T-helper 2 cell treated with Interferon-gamma antibody and Interleukin-4, amounts not matched to agents 5 μg/mL and 100 μg/mL, for 36 hours (primary cell): ENCODE measurements at regions not wholly inside any gene's neighbourhood (a gene's known extent, or its start where the extent isn't known, plus 50 kb on each side); places are given as distances from the start of the nearest gene placed in this dataset.

Experiments used
- DNase-seq: peaks from one replicate; pipeline ENCODE4 v3.0.0; 2021; ENCODE audit warnings: low spot score
- H3K27ac Mint-ChIP-seq: one replicate; pipeline ENCODE4 v1.8.0; 2021; ENCODE audit warnings: mild to moderate bottlenecking, mixed read lengths
- H3K27me3 Mint-ChIP-seq: one replicate; pipeline ENCODE4 v1.8.0; 2021; ENCODE audit warnings: low read depth, mixed read lengths
- H3K36me3 Mint-ChIP-seq: one replicate; pipeline ENCODE4 v1.8.0; 2021; ENCODE audit warnings: low read depth, mixed read lengths
- H3K4me1 Mint-ChIP-seq: one replicate; pipeline ENCODE4 v1.8.0; 2021; ENCODE audit warnings: low read depth, mixed read lengths
- H3K4me3 Mint-ChIP-seq: one replicate; pipeline ENCODE4 v1.8.0; 2022; ENCODE audit warnings: mild to moderate bottlenecking, moderate library complexity, mixed read lengths
- H3K9me3 Mint-ChIP-seq: one replicate; pipeline ENCODE4 v1.8.0; 2021; ENCODE audit warnings: mixed read lengths

GRCh38 chr18:22113144-22113844, 56.1 kb upstream of the GATA6 start:
- no peak for DNase-seq
- Mint-ChIP-seq H3K36me3 (no peaks in the 10 kb centered on the region), H3K27ac (no peak overlapping the region), H3K9me3 (no peaks in the 10 kb centered on the region), H3K4me3 (no peak overlapping the region), H3K4me1 (no peaks in the 10 kb centered on the region), H3K27me3 (no peaks in the 10 kb centered on the region)

GRCh38 chr18:22114526-22115321, 54.7 kb upstream of the GATA6 start:
- no peak for DNase-seq
- H3K4me3 Mint-ChIP-seq, result no peak overlapping the region
- H3K36me3 Mint-ChIP-seq, result no peaks in the 10 kb centered on the region
- H3K4me1 Mint-ChIP-seq, result no peaks in the 10 kb centered on the region
- no peak overlapping the region for H3K27ac Mint-ChIP-seq
- H3K27me3 Mint-ChIP-seq, result no peaks in the 10 kb centered on the region
- H3K9me3 Mint-ChIP-seq, result no peaks in the 10 kb centered on the region

- Mint-ChIP-seq H3K9me3 (no peaks in the 10 kb centered on the region), H3K4me1 (no peaks in the 10 kb centered on the region), H3K36me3 (no peaks in the 10 kb centered on the region), H3K4me3 (no peak overlapping the region), H3K27me3 (no peaks in the 10 kb centered on the region), H3K27ac (no peak overlapping the region)
- DNase-seq, result no peak
Measured at GRCh38 chr18:22115573-22115972, 53.8 kb upstream of the GATA6 start.
